GM12873 (cell line): ENCODE measurements at regions not wholly inside any gene's neighbourhood (a gene's known extent, or its start where the extent isn't known, plus 50 kb on each side); places are given as distances from the start of the nearest gene placed in this dataset.

ENCODE experiments used
- TF ChIP-seq, protein P1 (sequence below): IDR thresholded peaks from 2 replicates; pipeline ENCODE4 v1.5.1; 2012; ENCODE audit warnings: low read depth, mild to moderate bottlenecking, moderate library complexity, low read length, control low read depth; ENCODE audit not compliant: insufficient read depth; ENCODE audit errors: missing control alignments

DNA sequence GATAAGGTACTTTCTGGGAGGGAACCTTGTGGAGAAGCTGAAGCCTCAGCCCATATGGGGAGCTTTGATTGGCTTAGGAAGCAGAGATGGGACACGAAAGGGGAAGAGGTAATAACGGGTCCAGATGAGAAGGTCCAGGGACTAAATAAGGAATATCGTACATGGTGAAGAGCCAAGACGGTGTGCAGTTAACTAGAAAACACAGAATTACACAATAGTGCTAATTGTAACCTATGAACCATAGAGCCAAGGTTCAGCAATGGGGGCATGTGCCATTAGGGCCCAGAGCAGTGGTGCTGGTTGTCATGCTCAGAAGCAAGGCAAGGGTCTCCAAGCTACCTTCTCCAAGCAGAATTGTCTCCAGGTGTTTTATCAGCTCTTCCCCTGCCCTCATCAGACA lies 106.1 kb downstream of the IRS2 start:
- TF ChIP-seq, protein P1, sequence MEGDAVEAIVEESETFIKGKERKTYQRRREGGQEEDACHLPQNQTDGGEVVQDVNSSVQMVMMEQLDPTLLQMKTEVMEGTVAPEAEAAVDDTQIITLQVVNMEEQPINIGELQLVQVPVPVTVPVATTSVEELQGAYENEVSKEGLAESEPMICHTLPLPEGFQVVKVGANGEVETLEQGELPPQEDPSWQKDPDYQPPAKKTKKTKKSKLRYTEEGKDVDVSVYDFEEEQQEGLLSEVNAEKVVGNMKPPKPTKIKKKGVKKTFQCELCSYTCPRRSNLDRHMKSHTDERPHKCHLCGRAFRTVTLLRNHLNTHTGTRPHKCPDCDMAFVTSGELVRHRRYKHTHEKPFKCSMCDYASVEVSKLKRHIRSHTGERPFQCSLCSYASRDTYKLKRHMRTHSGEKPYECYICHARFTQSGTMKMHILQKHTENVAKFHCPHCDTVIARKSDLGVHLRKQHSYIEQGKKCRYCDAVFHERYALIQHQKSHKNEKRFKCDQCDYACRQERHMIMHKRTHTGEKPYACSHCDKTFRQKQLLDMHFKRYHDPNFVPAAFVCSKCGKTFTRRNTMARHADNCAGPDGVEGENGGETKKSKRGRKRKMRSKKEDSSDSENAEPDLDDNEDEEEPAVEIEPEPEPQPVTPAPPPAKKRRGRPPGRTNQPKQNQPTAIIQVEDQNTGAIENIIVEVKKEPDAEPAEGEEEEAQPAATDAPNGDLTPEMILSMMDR, result no peak

DNA sequence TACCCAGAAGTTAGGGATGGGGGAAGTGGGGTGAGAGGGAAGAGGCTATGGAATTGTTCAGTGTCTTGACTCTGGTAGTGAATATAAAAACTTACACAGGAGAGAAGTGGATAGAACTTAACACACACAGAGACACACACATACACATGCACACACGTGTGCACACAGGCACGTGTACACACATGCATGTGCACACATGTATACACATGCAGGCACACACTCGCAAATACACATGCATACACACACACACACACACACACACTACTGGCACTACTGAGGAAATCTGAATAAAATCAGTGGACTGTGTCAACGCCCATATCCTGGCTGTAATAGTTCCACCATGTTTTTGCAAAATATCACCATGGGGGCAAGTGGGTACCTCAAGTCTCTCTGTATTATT lies 107.9 kb downstream of the IRS2 start:
- TF ChIP-seq, protein P1, result no peak

DNA sequence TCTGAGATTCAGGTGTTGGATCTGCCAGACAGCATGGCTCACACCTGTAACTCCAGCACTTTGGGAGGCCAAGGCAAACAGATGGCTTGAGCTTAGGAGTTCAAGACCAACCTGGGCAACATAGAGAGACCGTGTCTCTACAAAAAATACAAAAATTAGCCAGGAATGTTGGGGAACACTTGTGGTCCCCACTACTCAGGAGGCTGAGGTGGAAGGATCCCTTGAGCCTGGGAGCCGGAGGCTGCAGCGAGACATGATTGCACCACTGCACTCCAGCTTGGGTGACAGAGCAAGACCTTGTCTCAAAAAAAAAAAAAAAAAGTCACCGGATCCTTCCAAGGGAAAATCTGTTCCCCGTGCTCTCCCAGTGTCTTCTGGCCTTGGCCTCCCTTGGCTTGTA lies 109.2 kb downstream of the IRS2 start:
- TF ChIP-seq, protein P1, result no peak

DNA sequence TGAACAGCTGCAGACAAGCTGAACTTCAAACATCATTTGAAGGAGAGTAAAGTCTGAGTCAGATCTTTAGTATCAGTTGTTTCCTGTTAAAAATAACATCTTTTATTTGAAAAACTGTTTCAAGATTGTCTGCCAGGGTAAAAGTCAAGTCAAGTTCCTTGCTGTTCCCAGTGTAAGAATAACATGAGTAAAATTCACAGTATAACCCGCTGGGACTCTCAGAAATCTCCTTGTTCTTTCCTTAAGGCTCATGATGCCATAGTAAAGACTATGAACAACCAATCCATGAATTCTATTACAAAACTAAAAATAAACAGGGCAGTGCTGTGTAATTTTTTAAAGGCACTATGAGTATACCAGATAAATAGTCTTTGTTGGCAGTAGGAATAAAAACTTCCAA lies 112.9 kb downstream of the IRS2 start:
- TF ChIP-seq, protein P1, result no peak

DNA sequence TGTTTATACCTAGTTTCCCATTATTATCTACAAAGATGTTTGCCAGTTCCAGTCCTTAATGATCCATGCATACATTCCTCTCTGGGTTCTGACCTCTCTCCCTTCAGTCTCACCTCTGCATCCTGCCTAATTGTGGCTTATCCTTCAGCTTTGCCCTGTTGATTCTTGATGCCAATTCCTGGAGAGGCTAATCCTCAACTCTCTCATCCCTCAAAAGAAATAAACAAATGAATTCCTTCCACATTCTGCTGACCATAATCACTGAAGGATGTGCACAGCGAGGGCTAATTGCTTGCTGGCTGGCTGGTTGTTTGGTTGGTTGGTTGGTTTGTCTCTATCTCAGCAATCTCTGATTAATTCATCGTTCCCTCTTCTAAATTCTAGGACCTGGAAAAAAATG lies 113.8 kb downstream of the IRS2 start:
- TF ChIP-seq, protein P1, result no peak

DNA sequence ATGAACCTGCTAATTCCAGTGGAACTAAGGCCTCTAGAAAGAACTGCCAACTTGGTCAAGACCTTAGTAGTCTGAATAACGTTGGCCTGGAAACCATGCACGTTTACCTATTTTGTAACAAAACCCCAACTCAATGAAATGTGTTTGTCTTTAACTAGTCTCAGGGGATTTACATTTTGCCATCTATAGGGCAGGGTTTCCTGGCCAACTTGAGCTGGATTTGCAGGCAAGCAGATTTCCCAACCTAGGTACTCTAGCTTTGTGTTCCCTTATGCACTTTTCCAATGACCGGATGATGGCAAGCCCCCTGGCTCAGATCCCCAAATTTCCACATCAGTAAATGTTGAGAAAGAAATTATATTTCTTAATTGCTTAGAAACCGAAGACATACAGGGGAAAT lies 114.5 kb downstream of the IRS2 start:
- TF ChIP-seq, protein P1, result no peak

DNA sequence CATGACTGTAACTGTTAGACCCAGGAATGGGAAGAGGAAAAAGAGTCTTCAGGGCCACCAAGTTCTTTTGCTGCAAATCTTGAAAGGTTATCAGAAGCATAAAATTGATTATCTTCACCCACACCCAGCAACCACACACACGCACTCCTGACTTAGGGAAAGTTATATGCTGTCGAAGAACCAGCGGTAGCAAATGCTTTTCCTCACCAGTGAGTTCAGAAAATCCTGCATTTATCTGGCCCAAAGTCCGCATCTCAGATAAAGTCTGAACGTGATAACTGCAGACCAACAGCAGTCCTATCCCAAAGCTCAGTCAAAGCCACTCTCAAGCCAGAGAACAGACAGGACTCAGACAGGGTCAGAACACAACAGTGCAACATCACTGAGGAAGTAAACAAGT lies 115.6 kb downstream of the IRS2 start:
- TF ChIP-seq, protein P1, result no peak
